Neural progenitor cell (in vitro differentiated cells): ENCODE measurements at regions not wholly inside any gene's neighbourhood (a gene's known extent, or its start where the extent isn't known, plus 50 kb on each side); places are given as distances from the start of the nearest gene placed in this dataset.

Experiments used
- CTCF ChIP-seq: fragments of 200-600 bp; sonication (generic); IDR thresholded peaks from 2 replicates; pipeline ENCODE4 v1.5.1; 2017; ENCODE audit warnings: antibody characterized with exemption, mild to moderate bottlenecking
- EZH2 ChIP-seq: fragments of 200-600 bp; sonication (generic); IDR thresholded peaks from 2 replicates; pipeline ENCODE4 v1.6.1; 2017; ENCODE audit warnings: antibody characterized with exemption, mild to moderate bottlenecking, moderate library complexity

- peak; percentile 51 for TF ChIP-seq CTCF
- no peak for TF ChIP-seq EZH2
Observed at GRCh38 chr1:63087966-63088365, 234.4 kb upstream of the FOXD3 start.
